ENCODE measurements at regions not wholly inside any gene's neighbourhood (a gene's known extent, or its start where the extent isn't known, plus 50 kb on each side); places are given as distances from the start of the nearest gene placed in this dataset.
A peak's percentile ranks its signal among the peaks of the same experiment; 100 is the strongest.
"Not testable (repeated sequence)": the region's sequence is repeated elsewhere in the genome, so short reads cannot be mapped to it uniquely, and the experiment has no call there.

DNA sequence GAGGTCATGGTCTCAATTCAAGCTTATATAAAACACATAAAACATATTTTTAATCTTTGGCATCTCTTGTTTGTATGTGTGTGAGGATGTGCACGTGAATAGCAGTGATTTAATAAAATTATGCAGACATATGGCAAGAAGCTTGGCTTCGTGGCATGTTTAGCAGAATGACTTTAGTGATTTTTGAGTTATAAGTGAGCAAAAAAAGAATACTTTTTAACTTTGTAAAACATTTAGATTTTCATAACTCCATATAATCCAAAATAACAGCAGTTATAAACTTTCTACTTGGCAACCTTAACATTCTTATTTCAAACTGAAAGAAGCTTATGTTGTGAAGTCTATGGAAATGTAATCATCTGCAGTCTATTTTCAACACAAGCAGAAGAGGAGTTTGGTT lies 120.6 kb downstream of the SLITRK1 start:
- DNase-seq, result no peak
- no peaks in the 10 kb centered on the region for H3K79me2 ChIP-seq (ENCODE audit: low read length)
- H3K9me3 ChIP-seq (ENCODE audit: low read length), result no peaks in the 10 kb centered on the region
- H3K4me1 ChIP-seq (ENCODE audit: insufficient read depth, low read length), result no peaks in the 10 kb centered on the region
- ChIA-PET CTCF (no interaction called here), POLR2A (ENCODE audit: unreplicated experiment) (no interaction called here)
- intact Hi-C loops (cut with micrococcal nuclease), result no loop called here
- no peaks in the 10 kb centered on the region for H3K9me2 ChIP-seq (replicated peaks; ENCODE audit: low read length)
- H3F3A ChIP-seq (ENCODE audit: low read length, unreplicated experiment), result no peaks in the 10 kb centered on the region
- H3K4me2 ChIP-seq (ENCODE audit: low read length), result no peak overlapping the region
- BruUV-seq (replicated peaks), result no TSS peak
- H3K9ac ChIP-seq (ENCODE audit: low read length), result no peak overlapping the region
- H3K27me3 ChIP-seq (ENCODE audit: low read length), result no peaks in the 10 kb centered on the region
- no peaks in the 10 kb centered on the region for H3K36me3 ChIP-seq (ENCODE audit: low read depth, low read length)
- TF ChIP-seq, protein P1, sequence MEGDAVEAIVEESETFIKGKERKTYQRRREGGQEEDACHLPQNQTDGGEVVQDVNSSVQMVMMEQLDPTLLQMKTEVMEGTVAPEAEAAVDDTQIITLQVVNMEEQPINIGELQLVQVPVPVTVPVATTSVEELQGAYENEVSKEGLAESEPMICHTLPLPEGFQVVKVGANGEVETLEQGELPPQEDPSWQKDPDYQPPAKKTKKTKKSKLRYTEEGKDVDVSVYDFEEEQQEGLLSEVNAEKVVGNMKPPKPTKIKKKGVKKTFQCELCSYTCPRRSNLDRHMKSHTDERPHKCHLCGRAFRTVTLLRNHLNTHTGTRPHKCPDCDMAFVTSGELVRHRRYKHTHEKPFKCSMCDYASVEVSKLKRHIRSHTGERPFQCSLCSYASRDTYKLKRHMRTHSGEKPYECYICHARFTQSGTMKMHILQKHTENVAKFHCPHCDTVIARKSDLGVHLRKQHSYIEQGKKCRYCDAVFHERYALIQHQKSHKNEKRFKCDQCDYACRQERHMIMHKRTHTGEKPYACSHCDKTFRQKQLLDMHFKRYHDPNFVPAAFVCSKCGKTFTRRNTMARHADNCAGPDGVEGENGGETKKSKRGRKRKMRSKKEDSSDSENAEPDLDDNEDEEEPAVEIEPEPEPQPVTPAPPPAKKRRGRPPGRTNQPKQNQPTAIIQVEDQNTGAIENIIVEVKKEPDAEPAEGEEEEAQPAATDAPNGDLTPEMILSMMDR (conservative IDR thresholded peaks at IDR 0.05; ENCODE audit: low read depth, low read length), result no peak
- TF ChIP-seq EZH2phosphoT487 (IDR thresholded peaks at IDR 0.05; ENCODE audit: borderline replicate concordance, low read length) (no peak), EZH2 (IDR thresholded peaks at IDR 0.05; ENCODE audit: low read length, unreplicated experiment) (no peak)
- H2AFZ ChIP-seq (ENCODE audit: low read length), result no peak overlapping the region
- no peak overlapping the region for H3K27ac ChIP-seq (ENCODE audit: low read length)
- ATAC-seq, result no peak
- H4K20me1 ChIP-seq (ENCODE audit: low read length), result no peaks in the 10 kb centered on the region
- H3K4me3 ChIP-seq (ENCODE audit: low read length), result no peak overlapping the region

DNA sequence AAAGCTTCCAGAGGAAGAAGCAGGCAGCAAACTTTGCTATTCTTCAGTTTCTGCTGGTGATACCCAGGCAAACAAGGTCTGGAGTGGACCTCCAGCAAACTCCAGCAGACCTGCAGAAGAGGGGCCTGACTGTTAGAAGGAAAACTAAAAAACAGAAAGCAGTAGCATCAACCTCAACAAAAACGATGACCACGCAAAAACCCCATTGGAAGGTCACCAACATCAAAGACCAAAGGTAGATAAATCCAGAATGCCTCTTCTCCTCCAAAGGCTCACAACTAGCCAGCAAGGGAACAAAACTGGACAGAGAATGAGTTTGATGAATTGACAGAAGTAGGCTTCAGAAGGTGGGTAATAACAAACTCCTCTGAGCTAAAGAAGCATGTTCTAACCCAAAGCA lies 127.1 kb downstream of the SLITRK1 start:
- H3K9ac ChIP-seq (ENCODE audit: low read length); intact Hi-C loops (cut with micrococcal nuclease); DNase-seq; H3K4me2 ChIP-seq (ENCODE audit: low read length); ATAC-seq; H4K20me1 ChIP-seq (ENCODE audit: low read length); H2AFZ ChIP-seq (ENCODE audit: low read length); CTCF ChIA-PET; BruUV-seq (replicated peaks); H3K27ac ChIP-seq (ENCODE audit: low read length); H3K9me3 ChIP-seq (ENCODE audit: low read length); H3K9me2 ChIP-seq (replicated peaks; ENCODE audit: low read length); POLR2A ChIA-PET (ENCODE audit: unreplicated experiment); H3K36me3 ChIP-seq (ENCODE audit: low read depth, low read length); H3K27me3 ChIP-seq (ENCODE audit: low read length); H3K4me3 ChIP-seq (ENCODE audit: low read length); H3K79me2 ChIP-seq (ENCODE audit: low read length); H3F3A ChIP-seq (ENCODE audit: low read length, unreplicated experiment): not testable (repeated sequence)
- H3K4me1 ChIP-seq (ENCODE audit: insufficient read depth, low read length), result peaks cover 11% of the 10 kb centered on the region

DNA sequence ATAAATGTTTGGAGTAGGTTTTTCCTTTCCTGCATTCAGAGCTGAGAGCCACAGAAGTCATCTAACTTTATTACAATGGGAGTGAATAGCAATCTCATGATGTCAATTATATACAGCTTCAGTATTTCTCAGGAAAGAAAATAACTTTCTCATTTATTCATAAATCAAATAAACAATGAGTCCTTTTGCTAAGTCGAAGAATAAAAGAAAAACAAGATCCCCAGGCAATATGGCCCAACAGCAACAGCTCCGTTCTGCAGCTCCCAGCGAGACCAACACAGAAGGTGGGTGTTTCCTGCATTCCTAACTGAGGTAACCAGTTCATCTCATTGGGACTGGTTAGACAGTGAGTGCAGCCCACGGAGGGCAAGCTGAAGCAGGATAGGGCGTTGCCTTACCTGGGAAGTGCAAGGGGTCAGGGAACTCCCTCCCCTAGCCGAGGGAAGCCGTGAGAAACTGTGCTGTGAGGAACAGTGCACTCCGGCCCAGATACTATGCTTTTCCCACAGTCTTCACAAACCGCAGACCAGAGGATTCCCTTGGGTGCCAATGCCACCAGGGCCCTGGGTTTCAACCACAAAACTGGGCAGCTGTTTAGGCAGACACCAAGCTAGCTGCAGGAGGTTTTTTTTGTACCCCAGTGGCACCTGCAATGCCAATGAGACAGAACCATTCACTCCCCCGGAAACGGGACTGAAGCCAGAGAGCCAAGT lies 128.2 kb downstream of the SLITRK1 start:
- H3K9me3 ChIP-seq (ENCODE audit: low read length), result no peaks in the 10 kb centered on the region
- H3F3A ChIP-seq (ENCODE audit: low read length, unreplicated experiment), result no peaks in the 10 kb centered on the region
- ATAC-seq, result no peak
- H3K9ac ChIP-seq (ENCODE audit: low read length), result no peak overlapping the region
- no peaks in the 10 kb centered on the region for H4K20me1 ChIP-seq (ENCODE audit: low read length)
- H3K4me3 ChIP-seq (ENCODE audit: low read length), result no peak overlapping the region
- no peak overlapping the region for H2AFZ ChIP-seq (ENCODE audit: low read length)
- no peak for TF ChIP-seq EZH2 (IDR thresholded peaks at IDR 0.05; ENCODE audit: low read length, unreplicated experiment)
- no peak overlapping the region for H3K4me2 ChIP-seq (ENCODE audit: low read length)
- ChIA-PET CTCF (no interaction called here), POLR2A (ENCODE audit: unreplicated experiment) (no interaction called here)
- peaks cover 11% of the 10 kb centered on the region for H3K4me1 ChIP-seq (ENCODE audit: insufficient read depth, low read length)
- BruUV-seq (replicated peaks), result no TSS peak
- H3K27me3 ChIP-seq (ENCODE audit: low read length), result no peaks in the 10 kb centered on the region
- H3K9me2 ChIP-seq (replicated peaks; ENCODE audit: low read length), result no peaks in the 10 kb centered on the region
- intact Hi-C loops (cut with micrococcal nuclease), result no loop called here
- no peaks in the 10 kb centered on the region for H3K36me3 ChIP-seq (ENCODE audit: low read depth, low read length)
- H3K79me2 ChIP-seq (ENCODE audit: low read length), result no peaks in the 10 kb centered on the region
- DNase-seq, result peak; percentile 3
- H3K27ac ChIP-seq (ENCODE audit: low read length), result no peak overlapping the region

DNA sequence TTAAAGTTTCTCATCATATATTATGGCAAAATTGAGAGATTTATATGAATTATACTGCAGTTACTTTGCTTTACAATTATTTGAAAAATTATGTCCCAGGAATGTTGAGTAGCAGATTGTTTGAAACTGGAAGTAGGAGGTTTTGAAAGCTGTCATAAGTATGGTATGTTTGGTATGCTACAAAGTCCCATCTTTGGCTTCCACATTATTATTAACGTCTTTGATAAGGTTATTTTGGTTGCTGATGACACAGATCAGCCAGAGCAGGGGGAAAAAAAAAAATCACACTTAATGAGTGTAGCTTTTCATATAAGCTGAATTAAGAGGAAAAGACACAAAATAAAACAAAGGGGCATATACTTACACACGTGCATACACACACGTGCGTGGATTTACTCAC lies 130.1 kb downstream of the SLITRK1 start:
- ChIA-PET CTCF (no interaction called here), POLR2A (ENCODE audit: unreplicated experiment) (no interaction called here)
- ATAC-seq, result peak; percentile 49; the same call in 1 of the 2 replicates
- no peak overlapping the region for H3K4me3 ChIP-seq (ENCODE audit: low read length)
- no peak overlapping the region for H2AFZ ChIP-seq (ENCODE audit: low read length)
- no peaks in the 10 kb centered on the region for H3K9me3 ChIP-seq (ENCODE audit: low read length)
- no peaks in the 10 kb centered on the region for H3F3A ChIP-seq (ENCODE audit: low read length, unreplicated experiment)
- peaks cover 11% of the 10 kb centered on the region for H3K4me1 ChIP-seq (ENCODE audit: insufficient read depth, low read length)
- no peaks in the 10 kb centered on the region for H3K9me2 ChIP-seq (replicated peaks; ENCODE audit: low read length)
- intact Hi-C loops (cut with micrococcal nuclease), result no loop called here
- TF ChIP-seq EZH2phosphoT487 (IDR thresholded peaks at IDR 0.05; ENCODE audit: borderline replicate concordance, low read length) (no peak), EZH2 (IDR thresholded peaks at IDR 0.05; ENCODE audit: low read length, unreplicated experiment) (no peak)
- TF ChIP-seq, protein P1 (conservative IDR thresholded peaks at IDR 0.05; ENCODE audit: low read depth, low read length), result no peak
- peak; percentile 56 for DNase-seq
- H3K27me3 ChIP-seq (ENCODE audit: low read length), result no peaks in the 10 kb centered on the region
- H4K20me1 ChIP-seq (ENCODE audit: low read length), result no peaks in the 10 kb centered on the region
- no peak overlapping the region for H3K4me2 ChIP-seq (ENCODE audit: low read length)
- no peak overlapping the region for H3K9ac ChIP-seq (ENCODE audit: low read length)
- H3K79me2 ChIP-seq (ENCODE audit: low read length), result no peaks in the 10 kb centered on the region
- BruUV-seq (replicated peaks), result no TSS peak
- no peaks in the 10 kb centered on the region for H3K36me3 ChIP-seq (ENCODE audit: low read depth, low read length)
- H3K27ac ChIP-seq (ENCODE audit: low read length), result no peak overlapping the region
